Suppressor macrophage treated with lipopolysaccharide for 1 hour (primary cell): ENCODE measurements at regions not wholly inside any gene's neighbourhood (a gene's known extent, or its start where the extent isn't known, plus 50 kb on each side); places are given as distances from the start of the nearest gene placed in this dataset.
"Not testable (repeated sequence)": the region's sequence is repeated elsewhere in the genome, so short reads cannot be mapped to it uniquely, and the experiment has no call there.

Source experiments
- DNase-seq, 3 donors: peaks; one replicate each; pipeline ENCODE4 v3.0.0-alpha.2; 2020 to 2022

GRCh38 chr11:116666673-116667249 lies 106.0 kb downstream of the BUD13 start:
- not testable (repeated sequence) for DNase-seq

GRCh38 chr11:116665523-116665922 lies 107.3 kb downstream of the BUD13 start:
- no peak for DNase-seq

GRCh38 chr11:116661056-116661455 lies 111.7 kb downstream of the BUD13 start:
- no peak for DNase-seq

GRCh38 chr11:116660011-116660410 lies 112.8 kb downstream of the BUD13 start:
- DNase-seq = no peak

GRCh38 chr11:116658876-116659535 lies 113.8 kb downstream of the BUD13 start:
- no peak for DNase-seq

- DNase-seq = no peak
Observed at GRCh38 chr11:116657842-116658825, 114.7 kb downstream of the BUD13 start.

GRCh38 chr11:116656011-116656410 lies 116.8 kb downstream of the BUD13 start:
- DNase-seq = no peak

GRCh38 chr11:116654526-116654925 lies 118.3 kb downstream of the BUD13 start:
- no peak for DNase-seq

GRCh38 chr11:116653206-116653605 lies 119.6 kb downstream of the BUD13 start:
- no peak for DNase-seq

GRCh38 chr11:116651737-116652237 lies 121.0 kb downstream of the BUD13 start:
- DNase-seq = no peak

GRCh38 chr11:116651098-116651736 lies 121.6 kb downstream of the BUD13 start:
- no peak for DNase-seq

GRCh38 chr11:116650052-116650451 lies 122.7 kb downstream of the BUD13 start:
- DNase-seq = no peak

- no peak for DNase-seq
Observed at GRCh38 chr11:116649268-116649667, 123.5 kb downstream of the BUD13 start.

- DNase-seq = no peak
Observed at GRCh38 chr11:116648247-116649174, 124.3 kb downstream of the BUD13 start.

GRCh38 chr11:116647305-116648080 lies 125.3 kb downstream of the BUD13 start:
- DNase-seq = no peak

GRCh38 chr11:116646191-116646590 lies 126.6 kb downstream of the BUD13 start:
- no peak for DNase-seq

GRCh38 chr11:116644941-116645305 lies 127.9 kb downstream of the BUD13 start:
- no peak for DNase-seq

- no peak for DNase-seq
Observed at GRCh38 chr11:116644201-116644940, 128.4 kb downstream of the BUD13 start.

- DNase-seq = no peak
Observed at GRCh38 chr11:116643521-116643920, 129.3 kb downstream of the BUD13 start.

GRCh38 chr11:116642902-116643301 lies 129.9 kb downstream of the BUD13 start:
- DNase-seq = no peak
